ENCODE measurements at regions not wholly inside any gene's neighbourhood (a gene's known extent, or its start where the extent isn't known, plus 50 kb on each side); places are given as distances from the start of the nearest gene placed in this dataset.

- no peak overlapping the region for H3K4me2 ChIP-seq
- H3K36me3 ChIP-seq (replicated peaks; ENCODE audit: insufficient read depth, low read depth) = no peaks in the 10 kb centered on the region
- no peak for DNase-seq (ENCODE audit: low spot score)
- H2AFZ ChIP-seq = no peak overlapping the region
- H3K27ac ChIP-seq = no peak overlapping the region
- H3K9me3 ChIP-seq (ENCODE audit: low read depth) = no peaks in the 10 kb centered on the region
- WGBS (ENCODE audit: low lambda C conversion rate, missing lambda C conversion rate) = 91% methylated on average over 37 of the region's 37 CpGs
- no peaks in the 10 kb centered on the region for H3K79me2 ChIP-seq
- H3K4me1 ChIP-seq (ENCODE audit: insufficient read depth) = peaks cover 4% of the 10 kb centered on the region
- peaks cover 5% of the 10 kb centered on the region for H3K27me3 ChIP-seq
- TF ChIP-seq CTCF (IDR thresholded peaks at IDR 0.05; ENCODE audit: poor library complexity) = no peak
- TF ChIP-seq EZH2phosphoT487 (IDR thresholded peaks at IDR 0.05; ENCODE audit: low read depth, severe bottlenecking, unreplicated experiment) = no peak
- no peak for TF ChIP-seq EZH2 (IDR thresholded peaks at IDR 0.05; ENCODE audit: borderline replicate concordance)
- H3K9me2 ChIP-seq (replicated peaks; ENCODE audit: insufficient read depth) = no peaks in the 10 kb centered on the region
- no peak overlapping the region for H3K4me3 ChIP-seq
- no peaks in the 10 kb centered on the region for H4K20me1 ChIP-seq (ENCODE audit: insufficient read depth, poor library complexity, severe bottlenecking)
Observed at GRCh38 chr16:86681031-86681756, 102.8 kb downstream of the FOXL1 start.

GRCh38 chr16:86681757-86682106 lies 103.4 kb downstream of the FOXL1 start:
- Histone ChIP-seq H3K9me2 (replicated peaks; ENCODE audit: insufficient read depth) (no peaks in the 10 kb centered on the region), H3K79me2 (no peaks in the 10 kb centered on the region), H3K4me3 (no peak overlapping the region), H3K36me3 (replicated peaks; ENCODE audit: insufficient read depth, low read depth) (no peaks in the 10 kb centered on the region), H3K27me3 (peaks cover 5% of the 10 kb centered on the region), H3K4me2 (no peak overlapping the region), H3K4me1 (ENCODE audit: insufficient read depth) (peaks cover 4% of the 10 kb centered on the region), H3K27ac (no peak overlapping the region), H3K9me3 (ENCODE audit: low read depth) (no peaks in the 10 kb centered on the region), H4K20me1 (ENCODE audit: insufficient read depth, poor library complexity, severe bottlenecking) (no peaks in the 10 kb centered on the region), H2AFZ (no peak overlapping the region)
- DNase-seq (ENCODE audit: low spot score) = no peak
- WGBS (ENCODE audit: low lambda C conversion rate, missing lambda C conversion rate) = 97% methylated on average over 15 of the region's 15 CpGs
- no peak for TF ChIP-seq EZH2 (IDR thresholded peaks at IDR 0.05; ENCODE audit: borderline replicate concordance)

- Histone ChIP-seq H3K9me2 (replicated peaks; ENCODE audit: insufficient read depth) (no peaks in the 10 kb centered on the region), H3K9me3 (ENCODE audit: low read depth) (no peaks in the 10 kb centered on the region), H3K36me3 (replicated peaks; ENCODE audit: insufficient read depth, low read depth) (no peaks in the 10 kb centered on the region), H3K4me3 (no peak overlapping the region), H3K79me2 (no peaks in the 10 kb centered on the region), H3K27ac (no peak overlapping the region), H3K27me3 (peaks cover 5% of the 10 kb centered on the region), H2AFZ (no peak overlapping the region), H3K4me1 (ENCODE audit: insufficient read depth) (peaks cover 4% of the 10 kb centered on the region), H3K4me2 (no peak overlapping the region), H4K20me1 (ENCODE audit: insufficient read depth, poor library complexity, severe bottlenecking) (no peaks in the 10 kb centered on the region)
- no peak for DNase-seq (ENCODE audit: low spot score)
- WGBS (ENCODE audit: low lambda C conversion rate, missing lambda C conversion rate) = 88% methylated on average over 14 of the region's 14 CpGs
- TF ChIP-seq EZH2phosphoT487 (IDR thresholded peaks at IDR 0.05; ENCODE audit: low read depth, severe bottlenecking, unreplicated experiment) (no peak), CTCF (IDR thresholded peaks at IDR 0.05; ENCODE audit: poor library complexity) (no peak), EZH2 (IDR thresholded peaks at IDR 0.05; ENCODE audit: borderline replicate concordance) (no peak)
Observed at GRCh38 chr16:86682219-86682904, 104.0 kb downstream of the FOXL1 start.

GRCh38 chr16:86683441-86684194 lies 105.3 kb downstream of the FOXL1 start:
- H2AFZ ChIP-seq = no peak overlapping the region
- H3K27me3 ChIP-seq = peaks cover 5% of the 10 kb centered on the region
- no peak for TF ChIP-seq EZH2phosphoT487 (IDR thresholded peaks at IDR 0.05; ENCODE audit: low read depth, severe bottlenecking, unreplicated experiment)
- H3K36me3 ChIP-seq (replicated peaks; ENCODE audit: insufficient read depth, low read depth) = no peaks in the 10 kb centered on the region
- 80% methylated on average over 8 of the region's 8 CpGs for WGBS (ENCODE audit: low lambda C conversion rate, missing lambda C conversion rate)
- H3K4me1 ChIP-seq (ENCODE audit: insufficient read depth) = peaks cover 4% of the 10 kb centered on the region
- no peaks in the 10 kb centered on the region for H3K9me3 ChIP-seq (ENCODE audit: low read depth)
- H3K4me3 ChIP-seq = no peak overlapping the region
- no peaks in the 10 kb centered on the region for H3K9me2 ChIP-seq (replicated peaks; ENCODE audit: insufficient read depth)
- no peak overlapping the region for H3K27ac ChIP-seq
- H3K79me2 ChIP-seq = no peaks in the 10 kb centered on the region
- no peak for DNase-seq (ENCODE audit: low spot score)
- H3K4me2 ChIP-seq = no peak overlapping the region
- no peaks in the 10 kb centered on the region for H4K20me1 ChIP-seq (ENCODE audit: insufficient read depth, poor library complexity, severe bottlenecking)

Data from hepatocyte (in vitro differentiated cells).